CD1c-positive myeloid dendritic cell (primary cell): ENCODE measurements at regions not wholly inside any gene's neighbourhood (a gene's known extent, or its start where the extent isn't known, plus 50 kb on each side); places are given as distances from the start of the nearest gene placed in this dataset.

Source experiments
- DNase-seq: peaks from one replicate; pipeline ENCODE4 v3.0.0-alpha.2; 2016; ENCODE audit errors: extremely low spot score

- no peak for DNase-seq
Observed at GRCh38 chr17:72342627-72343527, 222.1 kb downstream of the SOX9 start.

DNA sequence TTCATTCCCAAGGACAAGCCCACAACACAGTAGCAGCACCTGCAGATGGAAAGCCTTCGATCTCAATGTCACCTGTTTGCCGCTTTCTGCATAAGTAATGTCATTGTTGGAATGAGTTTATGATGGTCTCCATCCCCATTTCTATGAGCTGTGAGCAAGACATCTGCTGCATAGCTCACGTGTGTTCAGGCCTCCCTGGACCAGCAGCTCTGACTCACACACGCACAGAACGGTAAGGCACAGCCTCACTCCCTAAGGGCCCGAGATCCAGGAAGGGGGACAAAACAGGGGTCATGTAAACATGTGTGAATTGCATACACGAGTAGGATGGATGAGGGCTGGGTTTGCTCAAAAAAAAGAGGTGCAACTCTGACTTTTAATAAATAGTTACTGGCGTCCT lies 223.1 kb downstream of the SOX9 start:
- DNase-seq: no peak

DNA sequence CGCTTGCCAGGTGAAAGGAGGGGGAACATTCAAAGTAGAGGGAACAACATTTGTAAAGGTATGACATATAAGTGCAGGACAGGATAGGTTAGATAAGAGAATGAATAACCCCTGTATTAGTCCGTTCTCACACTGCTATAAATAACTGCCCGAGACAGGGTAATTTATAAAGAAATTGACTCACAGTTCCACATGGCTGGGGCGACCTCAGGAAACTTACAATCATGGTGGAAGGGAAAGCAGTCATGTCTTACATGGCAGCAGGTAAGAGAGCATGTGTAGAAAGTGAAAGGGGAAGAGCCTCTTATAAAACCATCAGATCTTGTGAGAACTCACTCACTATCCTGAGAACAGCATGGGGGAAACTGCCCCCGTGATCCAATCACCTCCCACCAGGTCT lies 223.8 kb downstream of the SOX9 start:
- no peak for DNase-seq

DNA sequence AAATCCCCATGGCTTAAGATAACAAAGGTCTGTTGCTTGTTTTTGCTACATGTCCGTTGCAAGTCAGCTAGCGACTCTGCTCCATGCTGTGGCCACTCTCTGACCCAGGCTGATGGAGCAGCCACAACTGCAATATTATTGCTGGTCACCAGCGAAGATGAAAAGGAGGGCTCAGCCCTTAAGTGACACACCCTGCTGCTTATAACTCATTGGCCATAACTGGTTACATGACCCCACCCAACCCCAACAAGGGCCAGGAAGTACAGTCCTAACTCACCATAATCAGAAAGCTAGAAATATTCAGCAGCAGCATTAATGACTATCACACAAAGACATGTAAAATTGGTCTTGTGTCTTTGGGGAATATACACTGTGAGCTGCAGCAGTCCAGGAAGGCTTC lies 224.3 kb downstream of the SOX9 start:
- DNase-seq: no peak

- DNase-seq: no peak
Observed at GRCh38 chr17:72345536-72345935, 224.7 kb downstream of the SOX9 start.

GRCh38 chr17:72346306-72346705 lies 225.5 kb downstream of the SOX9 start:
- no peak for DNase-seq

DNA sequence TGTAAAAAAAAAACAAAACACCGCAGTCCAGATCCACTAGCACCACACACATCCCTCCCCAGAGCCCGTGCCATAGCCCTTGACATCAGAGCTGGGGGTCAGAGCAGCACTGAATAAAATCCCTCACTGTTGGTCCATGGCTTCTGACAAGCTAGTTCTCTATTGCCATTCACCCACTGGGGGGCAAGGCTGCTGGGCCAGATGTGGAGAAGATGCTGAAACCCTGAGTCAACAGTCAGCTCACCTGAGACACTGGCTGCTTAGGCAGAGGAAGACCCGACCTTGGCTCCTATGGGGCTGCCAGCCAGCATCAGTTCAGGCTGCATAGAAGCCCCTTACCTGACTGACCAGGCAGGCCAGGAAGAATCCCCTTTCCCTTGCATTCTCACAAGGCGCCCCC lies 228.2 kb downstream of the SOX9 start:
- DNase-seq: no peak

- DNase-seq: no peak
Observed at GRCh38 chr17:72349491-72349995, 228.7 kb downstream of the SOX9 start.

GRCh38 chr17:72350073-72350472 lies 229.3 kb downstream of the SOX9 start:
- no peak for DNase-seq

DNA sequence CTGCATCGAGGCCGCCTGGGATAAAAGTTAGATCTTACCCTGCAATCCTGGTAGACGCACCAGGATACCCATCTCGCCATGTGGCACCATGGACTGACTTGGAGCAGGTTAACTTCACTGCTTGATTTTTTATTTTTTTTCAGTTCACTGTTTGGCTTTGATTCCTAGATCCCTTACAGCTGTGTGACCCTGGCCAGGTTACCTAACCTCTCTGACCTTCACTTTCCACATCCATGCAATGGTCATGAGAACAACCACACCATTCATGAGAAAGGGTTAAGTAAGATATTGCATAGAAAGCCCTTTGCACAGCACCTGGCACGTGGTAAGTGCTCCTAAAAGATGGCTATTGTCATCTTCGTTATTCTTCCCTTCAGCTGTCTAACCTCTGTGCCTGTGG lies 230.5 kb downstream of the SOX9 start:
- DNase-seq: no peak

DNA sequence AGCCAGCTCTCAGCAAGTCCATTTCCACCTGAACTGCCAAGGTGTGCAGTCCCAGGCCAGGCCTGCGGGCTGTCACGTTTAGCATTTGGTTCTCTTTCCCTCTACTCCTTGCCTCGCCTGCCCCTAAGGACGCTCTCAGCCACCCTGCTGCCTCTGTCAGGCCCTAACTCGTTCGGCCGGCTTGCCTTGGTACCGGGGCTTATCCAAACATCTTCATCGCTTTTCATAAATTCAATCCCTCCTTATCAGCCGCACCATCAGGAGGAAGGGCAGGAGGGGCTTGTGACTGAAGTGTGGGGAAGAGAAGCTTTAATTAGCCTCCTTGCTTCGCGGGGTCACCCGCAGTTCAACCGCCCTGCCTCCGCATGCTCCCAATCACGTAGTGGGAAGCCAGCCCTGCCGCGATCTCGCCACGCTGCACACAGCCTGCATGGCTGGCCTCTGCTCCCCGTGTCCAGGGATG lies 231.1 kb downstream of the SOX9 start:
- DNase-seq: no peak

GRCh38 chr17:72353502-72353901 lies 232.7 kb downstream of the SOX9 start:
- DNase-seq: no peak

DNA sequence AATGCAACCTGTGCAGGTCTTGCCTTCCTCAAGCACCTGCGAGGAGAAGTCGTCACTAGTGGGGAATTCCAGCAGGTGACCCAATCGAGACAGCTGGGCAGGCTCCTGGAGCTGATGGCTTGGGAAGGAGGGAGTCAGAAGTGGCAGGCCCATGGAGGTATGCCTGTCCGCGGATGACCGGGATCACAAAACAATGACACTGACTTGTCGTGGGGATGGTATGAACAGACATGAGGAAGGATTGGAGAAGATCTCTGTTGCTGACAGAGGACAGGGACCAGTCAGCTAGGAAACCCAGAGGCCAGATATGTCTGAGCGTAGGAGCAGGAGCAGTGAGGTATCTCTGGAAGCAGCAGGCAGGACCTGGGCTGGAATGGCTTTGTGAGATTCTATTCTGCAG lies 233.3 kb downstream of the SOX9 start:
- no peak for DNase-seq

GRCh38 chr17:72357764-72358365 lies 237.0 kb downstream of the SOX9 start:
- DNase-seq: no peak

- DNase-seq: no peak
Observed at GRCh38 chr17:72358465-72358864, 237.6 kb downstream of the SOX9 start.

DNA sequence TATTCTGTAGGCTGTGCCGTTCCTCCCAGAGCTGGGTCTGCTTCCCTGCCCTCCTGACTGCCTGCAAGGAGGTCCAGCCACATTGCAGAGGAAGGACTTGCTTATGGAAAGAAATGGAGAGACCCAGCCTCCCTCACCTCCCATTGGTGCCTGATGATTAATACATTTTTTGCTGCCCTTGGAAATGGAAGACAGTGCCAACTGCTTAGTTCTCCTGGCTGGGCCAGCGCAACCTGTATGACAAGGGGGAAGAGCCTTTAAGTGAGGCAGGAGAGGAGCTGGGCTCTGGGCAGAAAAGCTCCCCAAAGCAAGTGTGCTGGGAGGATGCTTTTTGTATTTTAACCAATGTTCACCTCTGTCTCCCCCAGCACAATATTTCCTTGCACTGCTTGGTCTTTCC lies 238.5 kb downstream of the SOX9 start:
- DNase-seq: no peak

DNA sequence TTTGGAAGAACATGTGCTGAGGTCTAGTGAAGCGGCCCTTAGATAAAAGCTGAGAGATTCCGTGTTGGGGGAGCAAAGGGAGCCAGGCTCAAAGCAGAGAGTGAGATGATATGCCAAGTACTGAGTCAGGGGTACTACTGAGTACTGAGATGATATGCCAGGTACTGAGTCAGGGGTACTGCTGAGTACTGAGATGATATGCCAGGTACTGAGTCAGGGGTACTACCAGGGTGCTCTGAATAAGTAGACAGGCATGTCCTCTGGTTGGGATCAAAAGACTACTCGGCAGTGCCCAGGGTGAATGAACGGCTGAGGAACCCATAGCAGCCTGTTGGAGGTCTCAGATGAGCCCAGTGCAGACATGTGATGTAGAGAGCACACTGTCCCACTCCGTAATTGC lies 239.0 kb downstream of the SOX9 start:
- no peak for DNase-seq

GRCh38 chr17:72360386-72360940 lies 239.6 kb downstream of the SOX9 start:
- no peak for DNase-seq

DNA sequence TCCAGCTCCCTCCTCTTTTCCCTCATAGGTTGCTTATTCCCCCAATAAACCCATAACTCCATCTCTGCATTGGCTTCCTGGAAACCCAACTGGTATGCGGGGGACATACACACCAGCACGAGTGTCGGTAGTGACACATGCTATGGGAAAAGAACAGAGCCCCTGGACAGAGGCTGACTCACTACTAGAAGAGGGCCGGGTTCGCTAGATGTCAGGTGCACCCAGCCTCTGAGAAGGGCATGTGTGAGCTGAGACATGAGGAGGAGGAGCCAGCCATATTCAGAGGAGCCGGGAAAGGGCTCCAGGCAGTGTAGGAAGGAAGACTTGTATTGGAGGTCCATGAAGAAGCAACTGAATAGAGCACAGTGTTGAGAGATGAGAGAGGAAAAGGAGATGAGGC lies 241.1 kb downstream of the SOX9 start:
- DNase-seq: no peak

DNA sequence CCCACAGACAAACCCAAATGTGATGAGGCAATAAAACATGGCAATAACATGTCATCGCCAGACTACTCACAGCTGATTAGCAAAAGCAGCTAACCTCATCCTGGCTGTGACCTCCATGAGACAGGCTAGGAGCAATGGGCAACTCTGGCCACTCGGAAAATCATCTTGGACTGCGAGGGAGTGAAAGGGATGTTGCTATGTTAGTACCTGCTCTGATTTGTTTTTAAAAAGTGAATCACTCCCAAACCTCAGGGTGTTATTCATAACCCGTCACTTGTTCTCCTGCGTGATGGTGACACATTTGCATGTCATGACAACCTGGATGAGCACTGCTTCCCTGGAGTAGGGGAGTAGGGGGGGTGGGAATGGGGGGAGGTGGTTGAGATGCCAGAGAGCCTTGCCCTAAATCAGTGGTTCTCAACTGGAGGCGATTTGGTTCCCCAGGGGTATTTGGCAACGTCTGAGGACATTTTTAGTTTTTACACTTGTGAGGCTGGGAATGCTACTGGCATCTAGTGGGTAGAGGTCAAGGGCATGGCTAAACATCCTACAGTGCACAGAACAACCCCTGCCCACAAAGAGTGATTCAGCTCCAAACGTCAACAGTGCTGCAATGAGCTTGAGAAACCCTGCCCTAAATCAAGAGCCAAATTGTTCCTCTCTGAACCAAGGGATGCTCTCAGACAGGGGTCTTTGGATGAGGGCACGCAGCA lies 241.7 kb downstream of the SOX9 start:
- no peak for DNase-seq

- DNase-seq: no peak
Observed at GRCh38 chr17:72363089-72363610, 242.3 kb downstream of the SOX9 start.

GRCh38 chr17:72365857-72366414 lies 245.1 kb downstream of the SOX9 start:
- no peak for DNase-seq
